DMS 273 (cell line): ENCODE measurements at regions not wholly inside any gene's neighbourhood (a gene's known extent, or its start where the extent isn't known, plus 50 kb on each side); places are given as distances from the start of the nearest gene placed in this dataset.

ENCODE experiments used
- DNase-seq: peaks from one replicate; lab custom pipeline; 2025; ENCODE audit not compliant: unreplicated experiment; lab: John Stamatoyannopoulos, UW

DNA sequence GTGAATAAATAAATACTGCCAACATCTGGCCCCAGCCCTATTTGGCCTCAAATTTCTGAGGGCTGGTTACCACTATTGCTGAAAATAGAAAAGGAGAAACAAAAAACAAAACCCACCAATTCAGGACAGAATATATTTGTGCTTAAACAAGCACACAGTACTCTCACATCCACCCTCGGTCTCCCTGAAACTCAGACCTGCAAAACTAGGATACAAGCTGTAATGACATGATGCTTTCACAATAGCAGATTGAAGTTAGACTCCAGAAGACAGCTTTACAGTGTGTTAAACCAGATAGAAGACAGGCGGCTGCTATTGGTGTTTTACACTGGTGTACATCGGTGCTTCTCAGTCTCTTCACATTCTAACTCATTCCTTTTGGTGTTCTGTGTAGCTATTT is 214.9 kb upstream of the DMRT1 start:
- DNase-seq, result no peak

GRCh38 chr9:627336-627970 is 214.0 kb upstream of the DMRT1 start:
- no peak for DNase-seq

GRCh38 chr9:629146-629545 is 212.4 kb upstream of the DMRT1 start:
- no peak for DNase-seq

DNA sequence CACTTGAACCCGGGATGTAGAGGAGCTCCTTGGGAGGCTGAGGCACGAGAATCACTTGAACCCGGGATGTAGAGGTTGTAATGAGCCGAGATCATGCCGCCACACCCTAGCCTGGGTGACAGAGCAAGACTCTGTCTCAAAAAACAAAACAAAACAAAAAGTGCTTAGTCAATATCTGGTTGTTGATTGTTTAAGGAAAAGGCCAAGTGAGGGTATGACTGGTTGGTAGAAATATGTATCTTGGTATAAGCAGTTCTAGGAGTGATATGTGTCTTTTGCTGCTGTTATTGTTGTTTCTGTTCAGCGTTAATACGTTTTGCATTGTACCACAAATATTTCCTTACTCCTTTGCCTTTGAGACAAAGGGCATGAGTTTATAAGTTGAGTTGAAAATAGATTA is 210.7 kb upstream of the DMRT1 start:
- DNase-seq, result no peak

GRCh38 chr9:631596-631995 is 209.9 kb upstream of the DMRT1 start:
- DNase-seq, result no peak

GRCh38 chr9:633461-633860 is 208.0 kb upstream of the DMRT1 start:
- no peak for DNase-seq

DNA sequence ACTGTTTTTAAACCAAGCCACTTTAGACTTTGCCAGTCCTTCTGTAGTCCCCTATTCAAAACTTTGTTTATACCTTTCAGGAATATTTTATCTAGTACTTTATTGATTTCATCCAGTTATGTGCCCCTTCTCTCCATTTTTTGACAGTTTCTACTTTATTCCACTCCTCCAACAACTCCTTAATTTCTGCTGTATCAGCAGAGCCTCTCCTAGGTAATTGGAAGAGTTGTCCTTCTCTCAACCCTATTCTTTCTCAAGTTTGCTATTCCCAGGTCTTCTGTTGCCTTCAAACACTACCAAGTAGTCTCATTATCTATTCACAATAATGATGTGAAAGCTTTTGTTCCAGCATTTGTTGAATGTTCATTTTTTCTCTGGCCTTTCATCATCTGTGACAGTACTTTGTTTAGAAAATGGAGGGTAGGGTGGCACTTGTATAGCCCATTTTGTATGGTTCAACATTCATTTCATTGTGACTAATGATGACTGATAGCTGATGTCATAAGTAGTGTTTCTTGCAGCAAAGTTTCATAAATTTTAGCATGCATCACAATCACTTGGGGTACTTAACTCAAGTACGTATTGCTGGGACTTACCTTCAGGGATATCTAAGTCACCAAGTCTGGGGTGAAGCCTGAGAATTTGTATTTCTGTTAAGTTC is 204.4 kb upstream of the DMRT1 start:
- DNase-seq, result no peak

- no peak for DNase-seq
Observed at GRCh38 chr9:638152-638551, 203.3 kb upstream of the DMRT1 start.

- no peak for DNase-seq
Observed at GRCh38 chr9:642014-642413, 199.5 kb upstream of the DMRT1 start.

GRCh38 chr9:643966-644365 is 197.5 kb upstream of the DMRT1 start:
- DNase-seq, result no peak

- no peak for DNase-seq
Observed at GRCh38 chr9:647522-647921, 194.0 kb upstream of the DMRT1 start.

DNA sequence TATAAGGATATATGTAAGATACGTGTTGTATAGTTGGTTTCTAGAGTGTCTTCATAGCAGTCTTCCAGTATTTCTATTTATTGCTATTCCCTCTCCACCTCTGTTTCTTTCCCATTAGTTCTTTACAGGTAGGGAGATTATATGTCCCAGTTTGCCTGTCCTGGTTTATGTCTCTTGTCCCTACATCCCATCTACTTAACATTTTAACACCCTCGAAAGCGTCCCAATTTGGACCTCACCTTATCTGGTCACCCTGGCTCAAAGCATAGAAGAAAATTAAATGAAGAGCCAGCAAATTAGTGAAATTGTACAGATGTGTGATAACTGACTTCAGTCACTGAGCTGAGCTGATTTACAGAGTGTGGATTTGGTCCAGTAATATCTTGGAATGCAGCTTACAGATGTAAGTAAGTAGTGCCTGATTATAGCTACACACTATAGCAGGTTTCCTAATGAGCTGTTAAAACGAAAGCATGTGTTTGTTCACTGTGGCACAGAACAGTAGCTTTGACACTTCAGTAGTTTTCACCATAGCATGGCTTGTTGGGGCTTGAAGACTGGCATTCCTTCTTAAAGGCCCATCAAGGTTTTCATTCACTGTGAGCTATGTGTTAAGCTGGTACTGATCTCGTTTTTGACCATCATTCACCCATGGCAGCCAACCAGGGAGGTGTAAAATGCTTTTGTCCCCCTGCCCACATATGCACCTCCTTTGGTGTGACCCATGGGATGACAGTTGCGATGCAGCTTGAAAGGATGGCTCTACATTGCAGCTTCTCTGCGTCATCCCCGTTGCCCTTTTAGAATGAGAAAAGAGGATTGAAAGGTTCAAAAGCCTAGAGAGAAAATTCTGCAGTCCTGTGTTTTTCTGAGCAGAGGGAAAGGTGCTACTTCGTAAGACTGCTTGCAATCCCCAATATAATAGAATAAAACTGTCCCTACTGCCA is 192.1 kb upstream of the DMRT1 start:
- DNase-seq, result no peak

- DNase-seq, result no peak
Observed at GRCh38 chr9:650362-650761, 191.1 kb upstream of the DMRT1 start.

GRCh38 chr9:651371-651770 is 190.1 kb upstream of the DMRT1 start:
- DNase-seq, result no peak

DNA sequence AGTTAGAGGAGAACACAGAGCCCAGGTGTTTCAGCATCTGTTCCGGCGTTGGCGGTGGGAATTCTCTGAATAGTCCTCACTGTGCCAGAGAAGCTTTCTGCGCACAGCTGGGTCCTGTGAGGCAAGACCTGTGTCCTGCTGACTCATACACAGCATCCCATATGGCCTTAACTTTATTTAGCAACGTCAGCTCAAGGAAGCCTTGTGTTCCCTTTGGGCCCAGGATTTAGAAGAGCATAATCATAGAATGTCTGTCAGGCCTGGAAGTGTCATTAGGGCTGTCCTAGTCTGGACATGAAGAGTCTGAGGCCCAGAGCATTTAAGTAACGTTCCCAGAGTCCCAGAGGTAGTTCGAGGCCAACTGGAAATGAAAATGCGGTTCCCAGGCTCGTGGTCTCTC is 188.6 kb upstream of the DMRT1 start:
- peak; percentile 66 for DNase-seq

DNA sequence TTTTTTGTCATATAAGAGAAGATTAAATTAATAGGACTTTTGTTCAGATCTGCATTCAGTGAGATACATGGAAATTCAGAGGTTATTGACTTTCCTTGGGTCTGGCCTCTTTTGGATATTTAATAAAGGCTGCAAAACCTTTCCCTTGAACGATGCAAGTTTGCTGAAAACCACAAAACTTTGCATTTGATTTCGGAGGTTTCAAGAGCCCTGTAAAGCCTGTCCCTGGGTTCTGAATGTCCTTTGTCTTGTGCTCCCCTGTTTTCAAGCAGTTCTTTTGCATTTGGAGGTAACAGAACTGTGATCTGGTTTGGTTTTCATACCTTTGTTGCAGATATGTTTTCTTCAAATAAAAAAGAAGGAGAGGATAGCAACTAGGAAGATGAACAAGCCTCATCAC is 188.1 kb upstream of the DMRT1 start:
- no peak for DNase-seq

DNA sequence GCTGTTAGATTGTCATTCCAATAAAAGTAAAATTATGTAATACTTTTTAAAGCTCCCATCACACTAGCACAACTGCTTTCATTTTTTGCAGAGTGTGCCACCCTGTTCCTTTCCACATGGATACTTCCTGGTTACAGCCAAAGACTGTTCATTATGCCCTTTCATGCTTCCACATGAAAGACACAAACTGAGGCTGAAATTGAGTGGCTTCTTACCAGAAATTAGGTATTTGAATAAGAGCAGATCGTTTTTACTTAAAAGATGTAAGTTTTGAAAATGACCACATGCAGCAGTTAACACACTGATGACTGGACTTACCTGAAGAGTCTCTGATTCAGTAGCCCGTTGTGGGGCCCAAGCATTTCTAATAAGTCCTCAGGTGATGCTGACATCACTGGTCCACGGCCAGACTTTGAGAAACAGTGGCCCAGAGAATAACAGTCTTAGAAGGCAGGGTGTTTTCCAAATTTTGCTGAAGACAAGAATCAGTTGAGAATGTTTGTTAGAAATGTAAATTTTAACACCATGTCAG is 187.6 kb upstream of the DMRT1 start:
- DNase-seq, result no peak

DNA sequence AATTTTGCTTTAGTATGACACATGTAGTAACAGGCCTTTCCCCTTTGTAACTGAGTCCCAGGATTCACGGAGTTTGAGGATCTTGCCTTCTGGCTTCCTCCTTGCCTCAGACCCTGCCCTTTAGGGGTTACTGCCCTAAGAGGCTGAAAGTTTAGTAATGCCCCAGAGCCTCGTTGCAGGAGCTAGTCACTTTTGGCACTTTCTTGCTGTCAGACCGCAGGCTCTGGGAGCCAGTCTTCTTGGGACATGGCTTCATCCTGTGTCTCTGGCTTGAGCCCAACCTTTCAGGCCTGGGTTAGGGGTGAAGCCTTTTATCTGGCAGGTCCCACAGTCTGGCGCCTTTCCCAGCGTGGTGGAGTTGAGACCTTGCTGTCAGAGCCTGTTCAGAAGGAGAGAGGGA is 185.6 kb upstream of the DMRT1 start:
- DNase-seq, result peak; percentile 11

GRCh38 chr9:656926-657568 is 184.4 kb upstream of the DMRT1 start:
- DNase-seq, result no peak

DNA sequence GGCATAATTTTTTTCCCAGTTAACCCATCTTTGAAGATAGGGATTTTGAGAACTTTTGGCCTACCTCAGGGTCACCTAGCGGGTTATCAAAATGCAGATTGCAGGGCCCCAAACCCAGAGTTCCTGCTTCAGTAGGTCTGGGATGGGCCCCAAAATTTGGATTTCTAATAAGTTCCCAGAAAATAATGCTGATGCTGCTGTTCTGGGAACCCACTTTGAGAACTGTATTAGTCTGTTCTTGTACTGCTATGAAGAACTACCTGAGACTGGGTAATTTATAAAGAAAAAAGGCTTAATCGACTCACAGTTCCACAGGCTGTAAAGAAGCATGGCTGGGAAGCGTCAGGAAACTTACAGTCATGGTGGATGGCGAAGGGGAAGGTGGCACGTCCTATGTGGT is 182.2 kb upstream of the DMRT1 start:
- no peak for DNase-seq

DNA sequence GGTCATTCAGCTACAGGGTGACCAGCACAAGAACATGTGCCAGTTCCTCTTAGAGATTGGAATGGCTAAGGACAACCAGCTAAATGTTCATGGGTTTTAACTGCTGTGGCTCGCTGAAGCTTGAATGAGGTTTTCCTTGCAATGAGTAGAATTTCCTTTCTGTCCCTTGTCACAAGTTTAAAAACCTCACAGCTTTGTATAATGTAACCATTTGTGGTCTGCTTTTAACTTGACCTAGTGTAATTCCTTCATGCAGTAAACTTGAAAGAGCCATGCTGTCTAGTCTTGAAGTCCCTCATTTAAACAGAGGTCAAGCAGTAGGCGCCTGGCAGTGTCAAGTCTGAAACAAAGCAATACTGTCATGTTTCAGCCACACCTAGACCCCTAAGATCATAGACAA is 181.3 kb upstream of the DMRT1 start:
- DNase-seq, result no peak
